HCT116 (cell line): ENCODE measurements at regions not wholly inside any gene's neighbourhood (a gene's known extent, or its start where the extent isn't known, plus 50 kb on each side); places are given as distances from the start of the nearest gene placed in this dataset.

Experiments used
- ATAC-seq: fragments of 200-7000 bp; cut with Tn5 transposase; 2 replicates; pipeline ENCODE4 v1.9.1; 2020; ENCODE audit warnings: mild to moderate bottlenecking, moderate library complexity
- BruUV-seq: library from RNA; stranded (reverse); fragments of 400-500 nt; replicated peaks from 2 replicates; lab custom pipeline; 2021; lab: Mats Ljungman, UMichigan
- CTCF ChIA-PET: fragments of 300-600 bp; sonication (Branson Sonifier 250); formaldehyde crosslinking; loops from one replicate; lab custom pipeline; 2021; ENCODE audit warnings: antibody characterized with exemption; lab: Charles Lee
- POLR2A ChIA-PET: fragments of 300-600, 350-600 bp; sonication (Branson Sonifier 250); formaldehyde crosslinking; loops from one replicate; lab custom pipeline; 2021; ENCODE audit warnings: antibody characterized with exemption; lab: Charles Lee
- RAD21 ChIA-PET, 2 experiments: fragments of 300-600 bp; sonication (Branson Sonifier 250); formaldehyde crosslinking; loops; one replicate each; lab custom pipeline; 2023; ENCODE audit warnings: low total read pairs in 2 of 2; ENCODE audit not compliant: uncharacterized antibody in 2 of 2, unreplicated experiment in 2 of 2, low non-redundant PET in 1 of 2; lab: Charles Lee
- DNase-seq: peaks from one replicate; pipeline ENCODE4 v3.0.0-alpha.2; 2010; ENCODE audit warnings: low read depth, low spot score
- H2AFZ ChIP-seq: fragments of 200-600 bp; shearing (Covaris generic), sonication (generic); 2 replicates; pipeline ENCODE4 v1.6.1; 2017; ENCODE audit warnings: low read depth, mixed run types, mixed read lengths, antibody characterized with exemption, low read length; ENCODE audit not compliant: poor library complexity, severe bottlenecking
- H3K27ac ChIP-seq: 2 replicates; pipeline ENCODE4 v1.5.1; 2012; ENCODE audit warnings: low read depth, low read length
- H3K27me3 ChIP-seq: fragments of 200-600 bp; sonication (generic); 2 replicates; pipeline ENCODE4 v1.6.1; 2016; ENCODE audit warnings: mixed run types, low read length, mixed read lengths; ENCODE audit not compliant: insufficient read depth
- H3K36me3 ChIP-seq, 2 experiments: fragments of 200-500 bp in 1 of 2; fragments of 200-600 bp in 1 of 2; sonication (Bioruptor generic) in 1 of 2; sonication (generic) in 1 of 2; 2 replicates each; pipeline versions ENCODE4 v1.5.1 to v1.6.1; 2014 to 2016; ENCODE audit warnings: low read length in 2 of 2, inconsistent platforms in 1 of 2, mixed read lengths in 1 of 2, mixed run types in 1 of 2; ENCODE audit not compliant: insufficient read depth in 2 of 2, control insufficient read depth in 1 of 2
- H3K4me1 ChIP-seq, 2 experiments: fragments of 200-600 bp in 1 of 2; sonication (generic) in 1 of 2; 2 replicates each; pipeline versions ENCODE4 v1.5.1 to v1.6.1; 2012 to 2017; ENCODE audit warnings: low read length in 2 of 2, inconsistent platforms in 1 of 2, mild to moderate bottlenecking in 1 of 2, mixed read lengths in 1 of 2, mixed run types in 1 of 2, moderate library complexity in 1 of 2; ENCODE audit not compliant: insufficient read depth in 2 of 2, control insufficient read depth in 1 of 2
- H3K4me2 ChIP-seq: fragments of 200-600 bp; sonication (generic); 2 replicates; pipeline ENCODE4 v1.6.1; 2017; ENCODE audit warnings: mixed run types, low read length, mixed read lengths
- H3K4me3 ChIP-seq, 2 experiments: fragments of 200-600 bp in 1 of 2; sonication (generic) in 1 of 2; replicated peaks in 1 of 2; 2 replicates each; pipeline ENCODE4 v1.5.1; 2011 to 2016; ENCODE audit warnings: low read length in 2 of 2, control low read depth in 1 of 2, low read depth in 1 of 2, mild to moderate bottlenecking in 1 of 2, mixed read lengths in 1 of 2, mixed run types in 1 of 2
- H3K79me2 ChIP-seq: fragments of 200-600 bp; sonication (generic); 2 replicates; pipeline ENCODE4 v1.6.1; 2017; ENCODE audit warnings: mild to moderate bottlenecking, mixed run types, low read length, moderate library complexity, mixed read lengths; ENCODE audit not compliant: insufficient read depth
- H3K9ac ChIP-seq: fragments of 200-600 bp; sonication (generic); 2 replicates; pipeline ENCODE4 v1.6.1; 2016; ENCODE audit warnings: low read length, mixed read lengths
- H3K9me2 ChIP-seq: fragments of 200-600 bp; sonication (generic), shearing (Covaris generic); 2 replicates; pipeline ENCODE4 v1.6.1; 2017; ENCODE audit warnings: mixed run types, mild to moderate bottlenecking, moderate library complexity; ENCODE audit not compliant: insufficient read depth
- H3K9me3 ChIP-seq, 2 experiments: fragments of 200-500 bp in 1 of 2; fragments of 200-600 bp in 1 of 2; sonication (Bioruptor generic) in 1 of 2; sonication (generic) in 1 of 2; 2 replicates each; pipeline ENCODE4 v1.6.1; 2014 to 2017; ENCODE audit warnings: low read length in 2 of 2, mixed read lengths in 2 of 2, inconsistent platforms in 1 of 2, low read depth in 1 of 2, mild to moderate bottlenecking in 1 of 2, mixed run types in 1 of 2, moderate library complexity in 1 of 2; ENCODE audit not compliant: control insufficient read depth in 1 of 2, insufficient read depth in 1 of 2
- H4K20me1 ChIP-seq: fragments of 200-600 bp; sonication (generic), shearing (Covaris generic); 2 replicates; pipeline ENCODE4 v1.6.1; 2017; ENCODE audit warnings: mixed run types, mild to moderate bottlenecking, moderate library complexity; ENCODE audit not compliant: insufficient read depth
- CEBPB ChIP-seq: IDR thresholded peaks from 2 replicates; pipeline ENCODE4 v1.6.1; 2012; ENCODE audit warnings: low read depth
- CTCF ChIP-seq, 3 experiments: fragments of 200-600 bp in 1 of 3; sonication (generic) in 1 of 3; IDR thresholded peaks in 2 of 3; conservative IDR thresholded peaks in 1 of 3; 2 replicates each; pipeline ENCODE4 v1.5.1; 2012 to 2017; ENCODE audit warnings: low read depth in 2 of 3, low read length in 2 of 3, antibody characterized with exemption in 1 of 3, borderline replicate concordance in 1 of 3, control low read depth in 1 of 3, mild to moderate bottlenecking in 1 of 3, mixed read lengths in 1 of 3, mixed run types in 1 of 3, moderate library complexity in 1 of 3; ENCODE audit not compliant: insufficient read depth in 1 of 3
- EGR1 ChIP-seq: IDR thresholded peaks from 2 replicates; pipeline ENCODE4 v1.6.1; 2012; ENCODE audit warnings: low read depth
- ELF1 ChIP-seq: IDR thresholded peaks from 2 replicates; pipeline ENCODE4 v1.6.1; 2012; ENCODE audit warnings: low read depth, borderline replicate concordance
- EZH2phosphoT487 ChIP-seq: fragments of 200-600 bp; IDR thresholded peaks from 2 replicates; pipeline ENCODE4 v1.6.1; 2018; ENCODE audit warnings: antibody characterized with exemption, borderline replicate concordance
- JUND ChIP-seq: IDR thresholded peaks from 2 replicates; pipeline ENCODE4 v1.6.1; 2012
- MAX ChIP-seq: IDR thresholded peaks from 2 replicates; pipeline ENCODE4 v1.6.1; 2012
- POLR2A ChIP-seq: IDR thresholded peaks from 2 replicates; pipeline ENCODE4 v1.7.0; 2011; ENCODE audit warnings: borderline replicate concordance; ENCODE audit not compliant: insufficient read depth, insufficient read length; ENCODE audit errors: extremely low read depth
- POLR2AphosphoS5 ChIP-seq: IDR thresholded peaks from 2 replicates; pipeline ENCODE4 v1.6.1; 2011; ENCODE audit warnings: mild to moderate bottlenecking, low read depth, low read length, moderate library complexity
- SIN3A ChIP-seq: IDR thresholded peaks from 2 replicates; pipeline ENCODE4 v1.6.1; 2012; ENCODE audit warnings: low read depth
- SP1 ChIP-seq: IDR thresholded peaks from 2 replicates; pipeline ENCODE4 v1.6.1; 2012; ENCODE audit warnings: low read depth
- SRF ChIP-seq: IDR thresholded peaks from 2 replicates; pipeline ENCODE4 v1.6.1; 2012; ENCODE audit warnings: low read depth
- TCF7L2 ChIP-seq: IDR thresholded peaks from 2 replicates; pipeline ENCODE4 v1.7.0; 2011; ENCODE audit warnings: borderline replicate concordance, inconsistent platforms; ENCODE audit not compliant: insufficient read depth, insufficient read length; ENCODE audit errors: extremely low read depth
- ZFX ChIP-seq: fragments of 450-650 bp; IDR thresholded peaks from 2 replicates; pipeline ENCODE4 v1.6.1; 2017
- intact Hi-C: fragments of 100-400 bp; cut with micrococcal nuclease; formaldehyde crosslinking; loops from 2 replicates; pipeline ENCODE4 v1.10.0; 2022
- TF ChIP-seq, protein P1 (sequence below): IDR thresholded peaks from 2 replicates; pipeline ENCODE4 v1.6.1; 2011; ENCODE audit warnings: mild to moderate bottlenecking, low read length, moderate library complexity; ENCODE audit not compliant: insufficient replicate concordance; ENCODE audit errors: extremely low read depth
- TF ChIP-seq, protein P2 (sequence below): IDR thresholded peaks from 2 replicates; pipeline ENCODE4 v1.6.1; 2012; ENCODE audit warnings: low read depth

DNA sequence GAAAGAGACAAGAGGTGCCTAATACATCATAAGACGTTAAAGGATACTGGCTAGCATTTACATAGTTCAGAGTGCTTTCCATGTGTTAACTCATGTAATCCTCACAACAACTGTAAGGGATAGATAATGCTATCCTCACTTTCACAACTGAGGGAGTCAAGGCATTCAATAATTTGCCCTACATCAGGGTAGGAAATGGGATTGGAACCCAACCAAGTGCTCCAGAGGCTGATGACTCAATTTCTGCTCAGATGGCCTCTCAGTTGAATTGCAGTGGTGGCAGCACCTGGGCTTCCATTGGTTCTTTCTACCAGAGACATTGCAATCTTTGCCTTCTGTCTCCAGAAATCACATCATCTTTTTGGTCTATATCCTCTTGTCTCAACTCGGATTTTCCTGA lies 232.9 kb downstream of the ETS1 start:
- no peak overlapping the region for H3K9ac ChIP-seq
- H3K27ac ChIP-seq, result no peak overlapping the region
- no peaks in the 10 kb centered on the region for H3K36me3 ChIP-seq
- ChIA-PET CTCF (no interaction called here), POLR2A (no interaction called here), RAD21 (no interaction called here)
- no peaks in the 10 kb centered on the region for H4K20me1 ChIP-seq
- no peak overlapping the region for H3K4me3 ChIP-seq
- no peaks in the 10 kb centered on the region for H3K79me2 ChIP-seq
- TF ChIP-seq CTCF (IDR thresholded peaks at IDR 0.05 in 2 of 3, conservative IDR thresholded peaks at IDR 0.05 in 1 of 3; ENCODE audit: borderline replicate concordance in 1 of 3, insufficient read depth in 1 of 3, low read depth in 2 of 3, low read length in 2 of 3), result no peak
- no peak for TF ChIP-seq EGR1
- TF ChIP-seq JUND, result no peak
- no peak for TF ChIP-seq MAX
- TF ChIP-seq SP1, result no peak
- TF ChIP-seq SRF, result no peak
- TF ChIP-seq ZFX, result no peak
- TF ChIP-seq, protein P1, sequence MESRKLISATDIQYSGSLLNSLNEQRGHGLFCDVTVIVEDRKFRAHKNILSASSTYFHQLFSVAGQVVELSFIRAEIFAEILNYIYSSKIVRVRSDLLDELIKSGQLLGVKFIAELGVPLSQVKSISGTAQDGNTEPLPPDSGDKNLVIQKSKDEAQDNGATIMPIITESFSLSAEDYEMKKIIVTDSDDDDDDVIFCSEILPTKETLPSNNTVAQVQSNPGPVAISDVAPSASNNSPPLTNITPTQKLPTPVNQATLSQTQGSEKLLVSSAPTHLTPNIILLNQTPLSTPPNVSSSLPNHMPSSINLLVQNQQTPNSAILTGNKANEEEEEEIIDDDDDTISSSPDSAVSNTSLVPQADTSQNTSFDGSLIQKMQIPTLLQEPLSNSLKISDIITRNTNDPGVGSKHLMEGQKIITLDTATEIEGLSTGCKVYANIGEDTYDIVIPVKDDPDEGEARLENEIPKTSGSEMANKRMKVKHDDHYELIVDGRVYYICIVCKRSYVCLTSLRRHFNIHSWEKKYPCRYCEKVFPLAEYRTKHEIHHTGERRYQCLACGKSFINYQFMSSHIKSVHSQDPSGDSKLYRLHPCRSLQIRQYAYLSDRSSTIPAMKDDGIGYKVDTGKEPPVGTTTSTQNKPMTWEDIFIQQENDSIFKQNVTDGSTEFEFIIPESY, result no peak
- TF ChIP-seq ELF1, result no peak
- TF ChIP-seq CEBPB, result no peak
- no peak for TF ChIP-seq POLR2A
- TF ChIP-seq POLR2AphosphoS5, result no peak
- no peak for TF ChIP-seq SIN3A
- TF ChIP-seq TCF7L2, result no peak
- no peak for TF ChIP-seq EZH2phosphoT487
- TF ChIP-seq, protein P2, sequence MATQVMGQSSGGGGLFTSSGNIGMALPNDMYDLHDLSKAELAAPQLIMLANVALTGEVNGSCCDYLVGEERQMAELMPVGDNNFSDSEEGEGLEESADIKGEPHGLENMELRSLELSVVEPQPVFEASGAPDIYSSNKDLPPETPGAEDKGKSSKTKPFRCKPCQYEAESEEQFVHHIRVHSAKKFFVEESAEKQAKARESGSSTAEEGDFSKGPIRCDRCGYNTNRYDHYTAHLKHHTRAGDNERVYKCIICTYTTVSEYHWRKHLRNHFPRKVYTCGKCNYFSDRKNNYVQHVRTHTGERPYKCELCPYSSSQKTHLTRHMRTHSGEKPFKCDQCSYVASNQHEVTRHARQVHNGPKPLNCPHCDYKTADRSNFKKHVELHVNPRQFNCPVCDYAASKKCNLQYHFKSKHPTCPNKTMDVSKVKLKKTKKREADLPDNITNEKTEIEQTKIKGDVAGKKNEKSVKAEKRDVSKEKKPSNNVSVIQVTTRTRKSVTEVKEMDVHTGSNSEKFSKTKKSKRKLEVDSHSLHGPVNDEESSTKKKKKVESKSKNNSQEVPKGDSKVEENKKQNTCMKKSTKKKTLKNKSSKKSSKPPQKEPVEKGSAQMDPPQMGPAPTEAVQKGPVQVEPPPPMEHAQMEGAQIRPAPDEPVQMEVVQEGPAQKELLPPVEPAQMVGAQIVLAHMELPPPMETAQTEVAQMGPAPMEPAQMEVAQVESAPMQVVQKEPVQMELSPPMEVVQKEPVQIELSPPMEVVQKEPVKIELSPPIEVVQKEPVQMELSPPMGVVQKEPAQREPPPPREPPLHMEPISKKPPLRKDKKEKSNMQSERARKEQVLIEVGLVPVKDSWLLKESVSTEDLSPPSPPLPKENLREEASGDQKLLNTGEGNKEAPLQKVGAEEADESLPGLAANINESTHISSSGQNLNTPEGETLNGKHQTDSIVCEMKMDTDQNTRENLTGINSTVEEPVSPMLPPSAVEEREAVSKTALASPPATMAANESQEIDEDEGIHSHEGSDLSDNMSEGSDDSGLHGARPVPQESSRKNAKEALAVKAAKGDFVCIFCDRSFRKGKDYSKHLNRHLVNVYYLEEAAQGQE, result no peak
- no peak for DNase-seq
- no peaks in the 10 kb centered on the region for H3K9me2 ChIP-seq
- peaks cover 72% of the 10 kb centered on the region for H3K27me3 ChIP-seq
- H2AFZ ChIP-seq, result no peak overlapping the region
- no peak overlapping the region for H3K4me2 ChIP-seq
- intact Hi-C loops, result no loop called here
- no peaks in the 10 kb centered on the region for H3K9me3 ChIP-seq
- no peaks in the 10 kb centered on the region for H3K4me1 ChIP-seq
- BruUV-seq, result no TSS peak
- ATAC-seq, result no peak
